H9 (cell line): ENCODE measurements at regions not wholly inside any gene's neighbourhood (a gene's known extent, or its start where the extent isn't known, plus 50 kb on each side); places are given as distances from the start of the nearest gene placed in this dataset.
"Not testable (repeated sequence)": the region's sequence is repeated elsewhere in the genome, so short reads cannot be mapped to it uniquely, and the experiment has no call there.

Source experiments
- DNase-seq: peaks from one replicate; pipeline ENCODE4 v3.0.0-alpha.2; 2017
- H2AFZ ChIP-seq: one replicate; pipeline ENCODE4 v1.6.1; 2013; ENCODE audit warnings: mild to moderate bottlenecking, low read length, control low read depth, moderate library complexity
- H2AK5ac ChIP-seq: 2 replicates; pipeline ENCODE4 v1.6.1; 2013; ENCODE audit warnings: low read length, control low read depth, mixed read lengths; ENCODE audit not compliant: insufficient read length
- H2BK120ac ChIP-seq: one replicate; pipeline ENCODE4 v1.6.1; 2013; ENCODE audit warnings: low read depth, mild to moderate bottlenecking, low read length, control low read depth, inconsistent platforms; ENCODE audit not compliant: poor library complexity, severe bottlenecking
- H2BK12ac ChIP-seq: 2 replicates; pipeline ENCODE4 v1.6.1; 2013; ENCODE audit warnings: low read length, control low read depth, mixed read lengths, low read depth; ENCODE audit not compliant: insufficient read length
- H2BK15ac ChIP-seq: 2 replicates; pipeline ENCODE4 v1.6.1; 2013; ENCODE audit warnings: low read depth, low read length, control low read depth
- H2BK20ac ChIP-seq: one replicate; pipeline ENCODE4 v1.6.1; 2013; ENCODE audit warnings: low read depth, mild to moderate bottlenecking, low read length, control low read depth, inconsistent platforms; ENCODE audit not compliant: poor library complexity, severe bottlenecking
- H2BK5ac ChIP-seq: 2 replicates; pipeline ENCODE4 v1.6.1; 2013; ENCODE audit warnings: low read length, control low read depth, mixed read lengths; ENCODE audit not compliant: insufficient read length
- H3K14ac ChIP-seq: 2 replicates; pipeline ENCODE4 v1.6.1; 2013; ENCODE audit warnings: low read length, control low read depth; ENCODE audit not compliant: insufficient read depth
- H3K18ac ChIP-seq: 2 replicates; pipeline ENCODE4 v1.6.1; 2013; ENCODE audit warnings: low read depth, mild to moderate bottlenecking, mixed read lengths, low read length, control low read depth; ENCODE audit not compliant: insufficient read length
- H3K23ac ChIP-seq: 2 replicates; pipeline ENCODE4 v1.6.1; 2013; ENCODE audit warnings: low read length, control low read depth, mixed read lengths, low read depth; ENCODE audit not compliant: insufficient read length
- H3K23me2 ChIP-seq: 2 replicates; pipeline ENCODE4 v1.6.1; 2013; ENCODE audit warnings: low read depth, mild to moderate bottlenecking, mixed read lengths, low read length, control low read depth; ENCODE audit not compliant: insufficient read length, poor library complexity, severe bottlenecking
- H3K27ac ChIP-seq: 2 replicates; pipeline ENCODE4 v1.5.1; 2013; ENCODE audit warnings: low read length, control low read depth, mixed read lengths, low read depth; ENCODE audit not compliant: insufficient read length
- H3K27me3 ChIP-seq: 2 replicates; pipeline ENCODE4 v1.6.1; 2013; ENCODE audit warnings: low read length, control low read depth, inconsistent platforms; ENCODE audit not compliant: insufficient read depth
- H3K4ac ChIP-seq: 2 replicates; pipeline ENCODE4 v1.6.1; 2013; ENCODE audit warnings: low read depth, mild to moderate bottlenecking, control low read depth, inconsistent platforms, low read length, moderate library complexity
- H3K4me1 ChIP-seq: 2 replicates; pipeline ENCODE4 v1.6.1; 2013; ENCODE audit warnings: low read length, control low read depth, inconsistent platforms; ENCODE audit not compliant: insufficient read depth
- H3K4me2 ChIP-seq: 2 replicates; pipeline ENCODE4 v1.6.1; 2013; ENCODE audit warnings: low read length, control low read depth, mixed read lengths; ENCODE audit not compliant: insufficient read length, insufficient read depth
- H3K56ac ChIP-seq: 2 replicates; pipeline ENCODE4 v1.6.1; 2013; ENCODE audit warnings: low read depth, mild to moderate bottlenecking, mixed read lengths, low read length, control low read depth; ENCODE audit not compliant: insufficient read length
- H3K79me1 ChIP-seq: 2 replicates; pipeline ENCODE4 v1.6.1; 2013; ENCODE audit warnings: low read depth, mild to moderate bottlenecking, moderate library complexity, low read length, control low read depth, inconsistent platforms; ENCODE audit not compliant: insufficient read depth, poor library complexity, severe bottlenecking
- H3K79me2 ChIP-seq: 2 replicates; pipeline ENCODE4 v1.6.1; 2013; ENCODE audit warnings: low read length, control low read depth, inconsistent platforms; ENCODE audit not compliant: insufficient read depth
- H3K9ac ChIP-seq: 2 replicates; pipeline ENCODE4 v1.6.1; 2013; ENCODE audit warnings: low read length, control low read depth, mixed read lengths; ENCODE audit not compliant: insufficient read length; ENCODE audit errors: extremely low read depth
- H3K9me3 ChIP-seq: one replicate; pipeline ENCODE4 v1.6.1; 2013; ENCODE audit warnings: low read depth, low read length, inconsistent platforms; ENCODE audit not compliant: control insufficient read depth
- H3T11ph ChIP-seq: one replicate; pipeline ENCODE4 v1.6.1; 2013; ENCODE audit warnings: mild to moderate bottlenecking, low read length, control low read depth, inconsistent platforms
- H4K20me1 ChIP-seq: one replicate; pipeline ENCODE4 v1.6.1; 2013; ENCODE audit not compliant: control insufficient read depth, insufficient read length, insufficient read depth
- H4K5ac ChIP-seq: 2 replicates; pipeline ENCODE4 v1.6.1; 2013; ENCODE audit warnings: low read depth, mild to moderate bottlenecking, mixed read lengths, low read length, control low read depth; ENCODE audit not compliant: insufficient read length
- H4K8ac ChIP-seq: replicated peaks from 2 replicates; pipeline ENCODE4 v1.6.1; 2013; ENCODE audit warnings: low read length, control low read depth, mixed read lengths, low read depth; ENCODE audit not compliant: insufficient read length
- H4K91ac ChIP-seq: 2 replicates; pipeline ENCODE4 v1.6.1; 2013; ENCODE audit warnings: low read depth, mild to moderate bottlenecking, moderate library complexity, mixed read lengths, low read length, control low read depth; ENCODE audit not compliant: insufficient read length
- H3K27ac Mint-ChIP-seq, 3 experiments: 2 replicates in 2 of 3; 3 replicates in 1 of 3; pipeline ENCODE4 v1.8.0; 2020 to 2021; ENCODE audit warnings: mixed read lengths in 3 of 3, mild to moderate bottlenecking in 1 of 3, moderate library complexity in 1 of 3
- H3K27me3 Mint-ChIP-seq: 2 replicates; pipeline ENCODE4 v1.8.0; 2021; ENCODE audit warnings: low read depth, mild to moderate bottlenecking, moderate library complexity, mixed read lengths
- H3K36me3 Mint-ChIP-seq, 3 experiments: 2 replicates in 2 of 3; 3 replicates in 1 of 3; pipeline ENCODE4 v1.8.0; 2020 to 2021; ENCODE audit warnings: low read depth in 3 of 3, mixed read lengths in 3 of 3; ENCODE audit not compliant: insufficient read depth in 1 of 3
- H3K4me1 Mint-ChIP-seq, 2 experiments: 2 replicates each; pipeline ENCODE4 v1.8.0; 2020; ENCODE audit warnings: mixed read lengths in 2 of 2
- H3K4me3 Mint-ChIP-seq, 2 experiments: 2 replicates in 1 of 2; 3 replicates in 1 of 2; pipeline ENCODE4 v1.8.0; 2020 to 2021; ENCODE audit warnings: mild to moderate bottlenecking in 2 of 2, mixed read lengths in 2 of 2, moderate library complexity in 1 of 2
- H3K9me3 Mint-ChIP-seq, 2 experiments: 2 replicates in 1 of 2; 3 replicates in 1 of 2; pipeline ENCODE4 v1.8.0; 2020; ENCODE audit warnings: mild to moderate bottlenecking in 2 of 2, mixed read lengths in 2 of 2, moderate library complexity in 1 of 2
- WGBS: extraction: QIAGEN DNeasy Blood & Tissue Kit; methylation state at CpG from one replicate; pipeline ENCODE4 v1.1.7; 2013; ENCODE audit warnings: missing lambda C conversion rate, low lambda C conversion rate, mixed read lengths; ENCODE audit not compliant: insufficient read length; ENCODE audit errors: extremely low coverage; 5-methylcytosine and 5-hydroxymethylcytosine counted together
- TF ChIP-seq, protein P1 (sequence below): fragments of 200-600 bp; sonication (generic); conservative IDR thresholded peaks from 3 replicates; pipeline ENCODE4 v1.8.0; 2021; ENCODE audit warnings: antibody characterized with exemption, mild to moderate bottlenecking

DNA sequence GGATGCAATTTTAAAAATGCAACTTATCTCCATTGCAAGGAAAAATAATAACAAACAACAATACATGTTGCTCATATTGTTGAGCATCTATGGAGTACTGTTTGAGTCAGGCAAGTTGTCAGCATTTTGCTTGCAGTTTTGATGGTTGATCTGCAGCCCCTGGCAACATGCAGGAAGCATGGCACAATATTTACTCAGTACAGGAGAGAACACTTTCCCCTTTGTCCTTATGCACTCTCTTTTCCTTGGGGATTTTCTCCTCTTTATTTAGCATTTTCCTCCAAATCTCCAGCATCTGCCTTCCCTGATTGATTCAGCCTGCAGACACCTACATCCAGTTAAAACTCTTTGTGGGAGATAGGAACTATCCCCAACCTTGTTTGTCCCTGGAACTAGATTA is 620.5 kb upstream of the LRRN3 start:
- Histone ChIP-seq H2BK12ac (no peak overlapping the region), H2BK15ac (no peak overlapping the region), H2BK20ac (no peak overlapping the region), H2AFZ (no peak overlapping the region), H3K4me1 (no peaks in the 10 kb centered on the region), H3K9me3 (no peaks in the 10 kb centered on the region), H2AK5ac (no peak overlapping the region), H2BK120ac (no peak overlapping the region), H3K56ac (no peak overlapping the region), H3T11ph (no peak overlapping the region), H3K27me3 (no peaks in the 10 kb centered on the region), H3K79me2 (no peaks in the 10 kb centered on the region), H3K27ac (no peak overlapping the region), H3K79me1 (no peaks in the 10 kb centered on the region), H3K4ac (no peak overlapping the region), H2BK5ac (no peak overlapping the region), H3K23me2 (no peaks in the 10 kb centered on the region), H4K20me1 (no peaks in the 10 kb centered on the region), H3K9ac (no peak overlapping the region), H4K91ac (no peak overlapping the region), H4K5ac (no peak overlapping the region), H4K8ac (no peak overlapping the region), H3K14ac (no peak overlapping the region), H3K18ac (no peak overlapping the region), H3K23ac (no peak overlapping the region), H3K4me2 (no peak overlapping the region)
- TF ChIP-seq, protein P1, sequence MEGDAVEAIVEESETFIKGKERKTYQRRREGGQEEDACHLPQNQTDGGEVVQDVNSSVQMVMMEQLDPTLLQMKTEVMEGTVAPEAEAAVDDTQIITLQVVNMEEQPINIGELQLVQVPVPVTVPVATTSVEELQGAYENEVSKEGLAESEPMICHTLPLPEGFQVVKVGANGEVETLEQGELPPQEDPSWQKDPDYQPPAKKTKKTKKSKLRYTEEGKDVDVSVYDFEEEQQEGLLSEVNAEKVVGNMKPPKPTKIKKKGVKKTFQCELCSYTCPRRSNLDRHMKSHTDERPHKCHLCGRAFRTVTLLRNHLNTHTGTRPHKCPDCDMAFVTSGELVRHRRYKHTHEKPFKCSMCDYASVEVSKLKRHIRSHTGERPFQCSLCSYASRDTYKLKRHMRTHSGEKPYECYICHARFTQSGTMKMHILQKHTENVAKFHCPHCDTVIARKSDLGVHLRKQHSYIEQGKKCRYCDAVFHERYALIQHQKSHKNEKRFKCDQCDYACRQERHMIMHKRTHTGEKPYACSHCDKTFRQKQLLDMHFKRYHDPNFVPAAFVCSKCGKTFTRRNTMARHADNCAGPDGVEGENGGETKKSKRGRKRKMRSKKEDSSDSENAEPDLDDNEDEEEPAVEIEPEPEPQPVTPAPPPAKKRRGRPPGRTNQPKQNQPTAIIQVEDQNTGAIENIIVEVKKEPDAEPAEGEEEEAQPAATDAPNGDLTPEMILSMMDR: no peak
- Mint-ChIP-seq H3K9me3 (peaks cover 5 to 7% of the 10 kb centered on the region in 2 experiments; a peak in 4 of 5 replicates), H3K36me3 (peaks cover 0 to 13% (median 3%) of the 10 kb centered on the region in 3 experiments; a peak in 5 of 7 replicates), H3K4me1 (peaks cover 0 to 3% of the 10 kb centered on the region in 2 experiments; a peak in 1 of 4 replicates), H3K27ac (no peak overlapping the region), H3K27me3 (no peaks in the 10 kb centered on the region), H3K4me3 (no peak overlapping the region)
- no peak for DNase-seq

DNA sequence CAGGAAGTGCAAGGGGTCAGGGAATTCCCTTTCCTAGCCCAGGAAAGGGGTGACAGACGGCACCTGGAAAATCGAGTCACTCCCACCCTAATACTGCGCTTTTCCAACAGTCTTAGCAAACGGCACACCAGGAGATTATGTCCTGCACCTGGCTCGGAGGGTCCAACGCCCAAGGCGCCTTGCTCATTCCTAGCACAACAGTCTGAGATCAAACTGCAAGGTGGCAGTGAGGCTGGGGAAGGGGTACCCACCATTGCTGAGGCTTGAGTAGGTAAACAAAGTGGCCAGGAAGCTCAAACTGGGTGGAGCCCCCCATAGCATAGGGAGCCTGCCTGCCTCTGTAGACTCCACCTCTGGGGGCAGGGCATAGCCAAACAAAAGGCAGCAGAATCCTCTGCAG is 618.5 kb upstream of the LRRN3 start:
- not testable (repeated sequence) for H2BK15ac ChIP-seq, H3K27me3 ChIP-seq, H3K9me3 ChIP-seq, H3K27ac Mint-ChIP-seq, H2BK120ac ChIP-seq, H3T11ph ChIP-seq, H3K18ac ChIP-seq, H3K9ac ChIP-seq, H4K91ac ChIP-seq, H2BK12ac ChIP-seq, H3K27ac ChIP-seq, H3K4me1 ChIP-seq, H4K20me1 ChIP-seq, DNase-seq, H3K23ac ChIP-seq, H2BK5ac ChIP-seq, H4K5ac ChIP-seq, H4K8ac ChIP-seq, H3K9me3 Mint-ChIP-seq, H3K79me2 ChIP-seq, H3K4me3 Mint-ChIP-seq, H2BK20ac ChIP-seq, H3K4me1 Mint-ChIP-seq, H3K79me1 ChIP-seq, H3K4me2 ChIP-seq, H2AFZ ChIP-seq, H3K14ac ChIP-seq, H3K23me2 ChIP-seq, H2AK5ac ChIP-seq, H3K4ac ChIP-seq, H3K27me3 Mint-ChIP-seq, H3K56ac ChIP-seq
- H3K36me3 Mint-ChIP-seq: peaks cover 3 to 13% (median 4%) of the 10 kb centered on the region in 3 experiments; a peak in 5 of 7 replicates
- no CpG with 5 or more reads among the region's 7 CpGs for WGBS
